ENCODE measurements at regions not wholly inside any gene's neighbourhood (a gene's known extent, or its start where the extent isn't known, plus 50 kb on each side); places are given as distances from the start of the nearest gene placed in this dataset.

DNA sequence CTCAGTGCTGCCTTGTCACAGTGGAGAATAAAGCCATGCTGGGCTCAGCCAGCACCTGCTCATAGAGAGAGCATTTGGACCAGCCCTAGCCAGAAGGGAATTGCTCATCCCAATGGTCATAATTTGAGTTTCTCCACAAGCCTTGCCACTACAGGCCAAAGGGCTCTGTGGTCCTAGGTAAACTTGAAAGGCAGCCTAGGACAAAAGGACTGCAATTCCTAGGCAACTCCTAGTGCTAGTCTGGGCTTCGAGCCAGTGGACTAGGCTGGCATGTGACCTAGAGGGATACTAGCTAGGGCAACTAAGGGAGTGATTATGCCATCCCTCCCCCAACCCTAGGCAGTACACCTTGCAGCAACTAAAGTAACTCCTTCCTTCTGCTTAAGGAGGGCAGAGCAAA lies 516.2 kb downstream of the BCKDHB start:
- H2AFZ ChIP-seq (ENCODE audit: low read length) = no peak overlapping the region
- no peaks in the 10 kb centered on the region for H4K20me1 ChIP-seq (ENCODE audit: insufficient read depth, low read length)
- ChIA-PET POLR2A (no interaction called here), CTCF (ENCODE audit: unreplicated experiment) (no interaction called here)
- no peaks in the 10 kb centered on the region for H3K79me2 ChIP-seq (ENCODE audit: insufficient read depth, low read depth, low read length)
- no peaks in the 10 kb centered on the region for H3K9me3 ChIP-seq (ENCODE audit: low read length)
- no TSS peak for BruUV-seq (replicated peaks)
- no peak for TF ChIP-seq EZH2phosphoT487 (IDR thresholded peaks at IDR 0.05; ENCODE audit: borderline replicate concordance, low read depth, low read length)
- TF ChIP-seq, protein P1, sequence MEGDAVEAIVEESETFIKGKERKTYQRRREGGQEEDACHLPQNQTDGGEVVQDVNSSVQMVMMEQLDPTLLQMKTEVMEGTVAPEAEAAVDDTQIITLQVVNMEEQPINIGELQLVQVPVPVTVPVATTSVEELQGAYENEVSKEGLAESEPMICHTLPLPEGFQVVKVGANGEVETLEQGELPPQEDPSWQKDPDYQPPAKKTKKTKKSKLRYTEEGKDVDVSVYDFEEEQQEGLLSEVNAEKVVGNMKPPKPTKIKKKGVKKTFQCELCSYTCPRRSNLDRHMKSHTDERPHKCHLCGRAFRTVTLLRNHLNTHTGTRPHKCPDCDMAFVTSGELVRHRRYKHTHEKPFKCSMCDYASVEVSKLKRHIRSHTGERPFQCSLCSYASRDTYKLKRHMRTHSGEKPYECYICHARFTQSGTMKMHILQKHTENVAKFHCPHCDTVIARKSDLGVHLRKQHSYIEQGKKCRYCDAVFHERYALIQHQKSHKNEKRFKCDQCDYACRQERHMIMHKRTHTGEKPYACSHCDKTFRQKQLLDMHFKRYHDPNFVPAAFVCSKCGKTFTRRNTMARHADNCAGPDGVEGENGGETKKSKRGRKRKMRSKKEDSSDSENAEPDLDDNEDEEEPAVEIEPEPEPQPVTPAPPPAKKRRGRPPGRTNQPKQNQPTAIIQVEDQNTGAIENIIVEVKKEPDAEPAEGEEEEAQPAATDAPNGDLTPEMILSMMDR (conservative IDR thresholded peaks at IDR 0.05; ENCODE audit: low read length) = no peak
- H3K27ac ChIP-seq (ENCODE audit: low read depth, low read length, poor library complexity, severe bottlenecking) = no peak overlapping the region
- H3K4me2 ChIP-seq (ENCODE audit: low read length) = no peak overlapping the region
- no peaks in the 10 kb centered on the region for H3K4me1 ChIP-seq (ENCODE audit: insufficient read depth, low read length, poor library complexity, severe bottlenecking)
- H3K36me3 ChIP-seq (ENCODE audit: insufficient read depth, low read length) = no peaks in the 10 kb centered on the region
- no peak for DNase-seq (ENCODE audit: low spot score)
- intact Hi-C loops (cut with micrococcal nuclease; ENCODE audit: unreplicated experiment) = no loop called here
- H3K4me3 ChIP-seq (ENCODE audit: low read depth, low read length, poor library complexity, severe bottlenecking) = no peak overlapping the region
- H3K9me2 ChIP-seq (ENCODE audit: insufficient read depth, low read length) = no peaks in the 10 kb centered on the region

DNA sequence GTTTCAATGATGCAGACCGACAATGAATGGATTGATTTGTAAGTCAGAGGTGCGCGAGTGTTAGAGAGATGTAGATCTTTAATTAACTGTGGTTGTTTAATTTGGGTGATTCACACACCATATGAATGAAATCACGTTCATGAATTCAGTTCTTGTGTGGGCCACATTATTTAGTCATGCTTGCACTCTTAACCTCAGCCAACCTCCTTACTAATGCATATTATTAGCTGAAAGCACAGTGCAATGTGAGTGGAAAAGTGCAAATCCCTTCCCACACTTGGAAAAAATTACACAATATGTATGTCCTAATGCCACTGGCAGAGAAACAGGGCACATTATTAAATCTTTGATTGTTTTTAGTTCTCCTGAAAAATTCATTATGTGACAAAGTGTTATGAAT lies 512.5 kb downstream of the BCKDHB start:
- ChIA-PET POLR2A (no interaction called here), CTCF (ENCODE audit: unreplicated experiment) (no interaction called here)
- H2AFZ ChIP-seq (ENCODE audit: low read length) = no peak overlapping the region
- H3K4me2 ChIP-seq (ENCODE audit: low read length) = no peak overlapping the region
- no peaks in the 10 kb centered on the region for H3K36me3 ChIP-seq (ENCODE audit: insufficient read depth, low read length)
- H4K20me1 ChIP-seq (ENCODE audit: insufficient read depth, low read length) = no peaks in the 10 kb centered on the region
- BruUV-seq (replicated peaks) = no TSS peak
- H3K79me2 ChIP-seq (ENCODE audit: insufficient read depth, low read depth, low read length) = no peaks in the 10 kb centered on the region
- H3K9me2 ChIP-seq (ENCODE audit: insufficient read depth, low read length) = no peaks in the 10 kb centered on the region
- no peak for TF ChIP-seq EZH2phosphoT487 (IDR thresholded peaks at IDR 0.05; ENCODE audit: borderline replicate concordance, low read depth, low read length)
- TF ChIP-seq, protein P1 (conservative IDR thresholded peaks at IDR 0.05; ENCODE audit: low read length) = no peak
- H3K4me1 ChIP-seq (ENCODE audit: insufficient read depth, low read length, poor library complexity, severe bottlenecking) = no peaks in the 10 kb centered on the region
- DNase-seq (ENCODE audit: low spot score) = no peak
- no peak overlapping the region for H3K4me3 ChIP-seq (ENCODE audit: low read depth, low read length, poor library complexity, severe bottlenecking)
- H3K27ac ChIP-seq (ENCODE audit: low read depth, low read length, poor library complexity, severe bottlenecking) = no peak overlapping the region
- intact Hi-C loops (cut with micrococcal nuclease; ENCODE audit: unreplicated experiment) = no loop called here
- H3K9me3 ChIP-seq (ENCODE audit: low read length) = no peaks in the 10 kb centered on the region

DNA sequence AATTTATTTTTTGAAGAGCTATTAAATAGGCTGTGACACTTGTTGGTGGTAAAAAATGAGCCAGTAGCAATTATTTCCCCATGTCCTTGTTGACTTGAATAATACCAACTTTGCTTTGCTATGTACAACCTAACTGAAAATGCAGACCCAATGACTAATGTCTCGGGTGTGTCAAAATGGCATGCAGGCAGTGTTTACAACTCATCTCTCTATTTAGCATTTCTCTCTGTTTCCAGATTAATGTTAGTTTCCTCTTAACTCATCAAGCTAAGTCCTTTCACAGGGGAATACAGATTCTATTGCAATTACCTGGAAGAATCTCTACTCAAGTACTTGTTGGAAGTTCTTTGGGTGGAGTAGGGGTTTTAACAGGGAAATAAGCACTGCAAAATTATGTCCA lies 504.4 kb downstream of the BCKDHB start:
- H3K27ac ChIP-seq (ENCODE audit: low read depth, low read length, poor library complexity, severe bottlenecking) = no peak overlapping the region
- no peak overlapping the region for H2AFZ ChIP-seq (ENCODE audit: low read length)
- H3K9me2 ChIP-seq (ENCODE audit: insufficient read depth, low read length) = no peaks in the 10 kb centered on the region
- intact Hi-C loops (cut with micrococcal nuclease; ENCODE audit: unreplicated experiment) = no loop called here
- no peaks in the 10 kb centered on the region for H3K79me2 ChIP-seq (ENCODE audit: insufficient read depth, low read depth, low read length)
- H3K36me3 ChIP-seq (ENCODE audit: insufficient read depth, low read length) = no peaks in the 10 kb centered on the region
- no TSS peak for BruUV-seq (replicated peaks)
- no peak for TF ChIP-seq EZH2phosphoT487 (IDR thresholded peaks at IDR 0.05; ENCODE audit: borderline replicate concordance, low read depth, low read length)
- TF ChIP-seq, protein P1 (conservative IDR thresholded peaks at IDR 0.05; ENCODE audit: low read length) = no peak
- ChIA-PET CTCF (ENCODE audit: unreplicated experiment) (no interaction called here), POLR2A (no interaction called here)
- H3K4me1 ChIP-seq (ENCODE audit: insufficient read depth, low read length, poor library complexity, severe bottlenecking) = no peaks in the 10 kb centered on the region
- no peaks in the 10 kb centered on the region for H3K9me3 ChIP-seq (ENCODE audit: low read length)
- no peaks in the 10 kb centered on the region for H4K20me1 ChIP-seq (ENCODE audit: insufficient read depth, low read length)
- H3K4me3 ChIP-seq (ENCODE audit: low read depth, low read length, poor library complexity, severe bottlenecking) = no peak overlapping the region
- no peak for DNase-seq (ENCODE audit: low spot score)
- no peak overlapping the region for H3K4me2 ChIP-seq (ENCODE audit: low read length)
